PC-3 (cell line): ENCODE measurements at regions not wholly inside any gene's neighbourhood (a gene's known extent, or its start where the extent isn't known, plus 50 kb on each side); places are given as distances from the start of the nearest gene placed in this dataset.

ENCODE experiments used
- CTCF ChIP-seq: fragments of 300-600 bp; sonication (generic); conservative IDR thresholded peaks from 2 replicates; pipeline ENCODE4 v1.5.1; 2017; ENCODE audit warnings: antibody characterized with exemption, low read depth, mild to moderate bottlenecking, low read length
- EZH2 ChIP-seq: fragments of 300-600 bp; sonication (generic); IDR thresholded peaks from one replicate; pipeline ENCODE4 v1.6.1; 2017; ENCODE audit warnings: antibody characterized with exemption, mild to moderate bottlenecking, low read length; ENCODE audit not compliant: unreplicated experiment

- TF ChIP-seq CTCF = no peak
- TF ChIP-seq EZH2 = no peak
These were observed 53.0 kb downstream of the ACTBL2 start for GRCh38 chr5:57429513-57430120.
